H9 (cell line): ENCODE measurements at regions not wholly inside any gene's neighbourhood (a gene's known extent, or its start where the extent isn't known, plus 50 kb on each side); places are given as distances from the start of the nearest gene placed in this dataset.

ENCODE experiments used
- DNase-seq: peaks from one replicate; pipeline ENCODE4 v3.0.0-alpha.2; 2017
- H2AFZ ChIP-seq: one replicate; pipeline ENCODE4 v1.6.1; 2013; ENCODE audit warnings: mild to moderate bottlenecking, low read length, control low read depth, moderate library complexity
- H2AK5ac ChIP-seq: 2 replicates; pipeline ENCODE4 v1.6.1; 2013; ENCODE audit warnings: low read length, control low read depth, mixed read lengths; ENCODE audit not compliant: insufficient read length
- H2BK120ac ChIP-seq: one replicate; pipeline ENCODE4 v1.6.1; 2013; ENCODE audit warnings: low read depth, mild to moderate bottlenecking, low read length, control low read depth, inconsistent platforms; ENCODE audit not compliant: poor library complexity, severe bottlenecking
- H2BK12ac ChIP-seq: 2 replicates; pipeline ENCODE4 v1.6.1; 2013; ENCODE audit warnings: low read length, control low read depth, mixed read lengths, low read depth; ENCODE audit not compliant: insufficient read length
- H2BK15ac ChIP-seq: 2 replicates; pipeline ENCODE4 v1.6.1; 2013; ENCODE audit warnings: low read depth, low read length, control low read depth
- H2BK20ac ChIP-seq: one replicate; pipeline ENCODE4 v1.6.1; 2013; ENCODE audit warnings: low read depth, mild to moderate bottlenecking, low read length, control low read depth, inconsistent platforms; ENCODE audit not compliant: poor library complexity, severe bottlenecking
- H2BK5ac ChIP-seq: 2 replicates; pipeline ENCODE4 v1.6.1; 2013; ENCODE audit warnings: low read length, control low read depth, mixed read lengths; ENCODE audit not compliant: insufficient read length
- H3K14ac ChIP-seq: 2 replicates; pipeline ENCODE4 v1.6.1; 2013; ENCODE audit warnings: low read length, control low read depth; ENCODE audit not compliant: insufficient read depth
- H3K18ac ChIP-seq: 2 replicates; pipeline ENCODE4 v1.6.1; 2013; ENCODE audit warnings: low read depth, mild to moderate bottlenecking, mixed read lengths, low read length, control low read depth; ENCODE audit not compliant: insufficient read length
- H3K23ac ChIP-seq: 2 replicates; pipeline ENCODE4 v1.6.1; 2013; ENCODE audit warnings: low read length, control low read depth, mixed read lengths, low read depth; ENCODE audit not compliant: insufficient read length
- H3K23me2 ChIP-seq: 2 replicates; pipeline ENCODE4 v1.6.1; 2013; ENCODE audit warnings: low read depth, mild to moderate bottlenecking, mixed read lengths, low read length, control low read depth; ENCODE audit not compliant: insufficient read length, poor library complexity, severe bottlenecking
- H3K27ac ChIP-seq: 2 replicates; pipeline ENCODE4 v1.5.1; 2013; ENCODE audit warnings: low read length, control low read depth, mixed read lengths, low read depth; ENCODE audit not compliant: insufficient read length
- H3K27me3 ChIP-seq: 2 replicates; pipeline ENCODE4 v1.6.1; 2013; ENCODE audit warnings: low read length, control low read depth, inconsistent platforms; ENCODE audit not compliant: insufficient read depth
- H3K4ac ChIP-seq: 2 replicates; pipeline ENCODE4 v1.6.1; 2013; ENCODE audit warnings: low read depth, mild to moderate bottlenecking, control low read depth, inconsistent platforms, low read length, moderate library complexity
- H3K4me1 ChIP-seq: 2 replicates; pipeline ENCODE4 v1.6.1; 2013; ENCODE audit warnings: low read length, control low read depth, inconsistent platforms; ENCODE audit not compliant: insufficient read depth
- H3K4me2 ChIP-seq: 2 replicates; pipeline ENCODE4 v1.6.1; 2013; ENCODE audit warnings: low read length, control low read depth, mixed read lengths; ENCODE audit not compliant: insufficient read length, insufficient read depth
- H3K56ac ChIP-seq: 2 replicates; pipeline ENCODE4 v1.6.1; 2013; ENCODE audit warnings: low read depth, mild to moderate bottlenecking, mixed read lengths, low read length, control low read depth; ENCODE audit not compliant: insufficient read length
- H3K79me1 ChIP-seq: 2 replicates; pipeline ENCODE4 v1.6.1; 2013; ENCODE audit warnings: low read depth, mild to moderate bottlenecking, moderate library complexity, low read length, control low read depth, inconsistent platforms; ENCODE audit not compliant: insufficient read depth, poor library complexity, severe bottlenecking
- H3K79me2 ChIP-seq: 2 replicates; pipeline ENCODE4 v1.6.1; 2013; ENCODE audit warnings: low read length, control low read depth, inconsistent platforms; ENCODE audit not compliant: insufficient read depth
- H3K9ac ChIP-seq: 2 replicates; pipeline ENCODE4 v1.6.1; 2013; ENCODE audit warnings: low read length, control low read depth, mixed read lengths; ENCODE audit not compliant: insufficient read length; ENCODE audit errors: extremely low read depth
- H3K9me3 ChIP-seq: one replicate; pipeline ENCODE4 v1.6.1; 2013; ENCODE audit warnings: low read depth, low read length, inconsistent platforms; ENCODE audit not compliant: control insufficient read depth
- H3T11ph ChIP-seq: one replicate; pipeline ENCODE4 v1.6.1; 2013; ENCODE audit warnings: mild to moderate bottlenecking, low read length, control low read depth, inconsistent platforms
- H4K20me1 ChIP-seq: one replicate; pipeline ENCODE4 v1.6.1; 2013; ENCODE audit not compliant: control insufficient read depth, insufficient read length, insufficient read depth
- H4K5ac ChIP-seq: 2 replicates; pipeline ENCODE4 v1.6.1; 2013; ENCODE audit warnings: low read depth, mild to moderate bottlenecking, mixed read lengths, low read length, control low read depth; ENCODE audit not compliant: insufficient read length
- H4K8ac ChIP-seq: replicated peaks from 2 replicates; pipeline ENCODE4 v1.6.1; 2013; ENCODE audit warnings: low read length, control low read depth, mixed read lengths, low read depth; ENCODE audit not compliant: insufficient read length
- H4K91ac ChIP-seq: 2 replicates; pipeline ENCODE4 v1.6.1; 2013; ENCODE audit warnings: low read depth, mild to moderate bottlenecking, moderate library complexity, mixed read lengths, low read length, control low read depth; ENCODE audit not compliant: insufficient read length
- H3K27ac Mint-ChIP-seq, 3 experiments: 2 replicates in 2 of 3; 3 replicates in 1 of 3; pipeline ENCODE4 v1.8.0; 2020 to 2021; ENCODE audit warnings: mixed read lengths in 3 of 3, mild to moderate bottlenecking in 1 of 3, moderate library complexity in 1 of 3
- H3K27me3 Mint-ChIP-seq: 2 replicates; pipeline ENCODE4 v1.8.0; 2021; ENCODE audit warnings: low read depth, mild to moderate bottlenecking, moderate library complexity, mixed read lengths
- H3K36me3 Mint-ChIP-seq, 3 experiments: 2 replicates in 2 of 3; 3 replicates in 1 of 3; pipeline ENCODE4 v1.8.0; 2020 to 2021; ENCODE audit warnings: low read depth in 3 of 3, mixed read lengths in 3 of 3; ENCODE audit not compliant: insufficient read depth in 1 of 3
- H3K4me1 Mint-ChIP-seq, 2 experiments: 2 replicates each; pipeline ENCODE4 v1.8.0; 2020; ENCODE audit warnings: mixed read lengths in 2 of 2
- H3K4me3 Mint-ChIP-seq, 2 experiments: 2 replicates in 1 of 2; 3 replicates in 1 of 2; pipeline ENCODE4 v1.8.0; 2020 to 2021; ENCODE audit warnings: mild to moderate bottlenecking in 2 of 2, mixed read lengths in 2 of 2, moderate library complexity in 1 of 2
- H3K9me3 Mint-ChIP-seq, 2 experiments: 2 replicates in 1 of 2; 3 replicates in 1 of 2; pipeline ENCODE4 v1.8.0; 2020; ENCODE audit warnings: mild to moderate bottlenecking in 2 of 2, mixed read lengths in 2 of 2, moderate library complexity in 1 of 2
- CTCF ChIP-seq: fragments of 200-600 bp; sonication (generic); conservative IDR thresholded peaks from 3 replicates; pipeline ENCODE4 v1.8.0; 2021; ENCODE audit warnings: antibody characterized with exemption, mild to moderate bottlenecking
- WGBS: extraction: QIAGEN DNeasy Blood & Tissue Kit; methylation state at CpG from one replicate; pipeline ENCODE4 v1.1.7; 2013; ENCODE audit warnings: missing lambda C conversion rate, low lambda C conversion rate, mixed read lengths; ENCODE audit not compliant: insufficient read length; ENCODE audit errors: extremely low coverage; 5-methylcytosine and 5-hydroxymethylcytosine counted together

GRCh38 chr11:90332415-90332814 is 109.6 kb upstream of the CHORDC1 start:
- no peak for DNase-seq
- H3K4me2 ChIP-seq, result no peak overlapping the region
- H3K27ac ChIP-seq, result no peak overlapping the region
- peaks cover 0 to 3% of the 10 kb centered on the region in 2 experiments; a peak in 2 of 4 replicates for H3K4me1 Mint-ChIP-seq
- no peak overlapping the region for H3K23ac ChIP-seq
- H3K9ac ChIP-seq, result no peak overlapping the region
- no peaks in the 10 kb centered on the region for H3K79me2 ChIP-seq
- no peak overlapping the region for H2AK5ac ChIP-seq
- H2BK20ac ChIP-seq, result no peak overlapping the region
- H2BK15ac ChIP-seq, result no peak overlapping the region
- no peak overlapping the region for H2BK120ac ChIP-seq
- no peak overlapping the region for H4K91ac ChIP-seq
- no peak overlapping the region for H3K4ac ChIP-seq
- no peaks in the 10 kb centered on the region for H3K9me3 Mint-ChIP-seq
- H3K36me3 Mint-ChIP-seq, result no peaks in the 10 kb centered on the region
- no peak overlapping the region for H2BK12ac ChIP-seq
- no peaks in the 10 kb centered on the region for H3K79me1 ChIP-seq
- H3K4me1 ChIP-seq, result no peaks in the 10 kb centered on the region
- TF ChIP-seq CTCF, result no peak
- no peaks in the 10 kb centered on the region for H3K9me3 ChIP-seq
- WGBS, result no CpG with 5 or more reads among the region's 1 CpG
- H3K14ac ChIP-seq, result no peak overlapping the region
- H3K27me3 Mint-ChIP-seq, result no peaks in the 10 kb centered on the region
- H4K20me1 ChIP-seq, result no peaks in the 10 kb centered on the region
- no peak overlapping the region for H3T11ph ChIP-seq
- no peak overlapping the region for H3K56ac ChIP-seq
- no peak overlapping the region for H4K8ac ChIP-seq
- H3K4me3 Mint-ChIP-seq, result no peak overlapping the region
- H2AFZ ChIP-seq, result no peak overlapping the region
- no peak overlapping the region for H4K5ac ChIP-seq
- H3K23me2 ChIP-seq, result no peaks in the 10 kb centered on the region
- no peak overlapping the region for H3K27ac Mint-ChIP-seq
- H3K18ac ChIP-seq, result no peak overlapping the region
- H3K27me3 ChIP-seq, result no peaks in the 10 kb centered on the region
- H2BK5ac ChIP-seq, result no peak overlapping the region
